HUES6 (cell line): ENCODE measurements at regions not wholly inside any gene's neighbourhood (a gene's known extent, or its start where the extent isn't known, plus 50 kb on each side); places are given as distances from the start of the nearest gene placed in this dataset.

Experiments
- H3K27ac ChIP-seq: 2 replicates; pipeline ENCODE4 v1.7.0; 2013; ENCODE audit warnings: low read depth, mild to moderate bottlenecking, low read length, inconsistent platforms
- H3K27me3 ChIP-seq: 2 replicates; pipeline ENCODE4 v1.6.1; 2013; ENCODE audit warnings: low read length; ENCODE audit not compliant: control insufficient read depth, insufficient read depth
- H3K36me3 ChIP-seq: 2 replicates; pipeline ENCODE4 v1.6.1; 2013; ENCODE audit warnings: low read length; ENCODE audit not compliant: control insufficient read depth, insufficient read depth
- H3K4me1 ChIP-seq: 2 replicates; pipeline ENCODE4 v1.6.1; 2013; ENCODE audit warnings: low read length; ENCODE audit not compliant: control insufficient read depth, insufficient read depth
- H3K4me3 ChIP-seq: 2 replicates; pipeline ENCODE4 v1.5.1; 2013; ENCODE audit warnings: low read depth, low read length
- H3K9ac ChIP-seq: one replicate; pipeline ENCODE4 v1.6.1; 2013; ENCODE audit warnings: mild to moderate bottlenecking, low read length
- H3K9me3 ChIP-seq: 2 replicates; pipeline ENCODE4 v1.6.1; 2013; ENCODE audit warnings: low read depth, low read length; ENCODE audit not compliant: control insufficient read depth, insufficient read depth

- H3K36me3 ChIP-seq, result no peaks in the 10 kb centered on the region
- no peaks in the 10 kb centered on the region for H3K9me3 ChIP-seq
- peaks cover 49% of the 10 kb centered on the region for H3K4me1 ChIP-seq
- H3K4me3 ChIP-seq, result no peak overlapping the region
- no peaks in the 10 kb centered on the region for H3K27me3 ChIP-seq
- no peak overlapping the region for H3K9ac ChIP-seq
- H3K27ac ChIP-seq, result no peak overlapping the region
Measured at GRCh38 chr2:8260213-8260612, 421.6 kb upstream of the ID2 start.

GRCh38 chr2:8263901-8264300 lies 418.0 kb upstream of the ID2 start:
- no peak overlapping the region for H3K9ac ChIP-seq
- no peaks in the 10 kb centered on the region for H3K36me3 ChIP-seq
- H3K4me3 ChIP-seq, result no peak overlapping the region
- no peaks in the 10 kb centered on the region for H3K9me3 ChIP-seq
- no peaks in the 10 kb centered on the region for H3K27me3 ChIP-seq
- H3K27ac ChIP-seq, result no peak overlapping the region
- peaks cover 17% of the 10 kb centered on the region for H3K4me1 ChIP-seq

GRCh38 chr2:8264981-8265380 lies 416.9 kb upstream of the ID2 start:
- Histone ChIP-seq H3K27ac (no peak overlapping the region), H3K27me3 (no peaks in the 10 kb centered on the region)

GRCh38 chr2:8265476-8266226 lies 416.2 kb upstream of the ID2 start:
- Histone ChIP-seq H3K4me3 (no peak overlapping the region), H3K9me3 (no peaks in the 10 kb centered on the region), H3K4me1 (peaks cover 12% of the 10 kb centered on the region; the same call in 1 of the 2 replicates), H3K9ac (no peak overlapping the region), H3K36me3 (no peaks in the 10 kb centered on the region), H3K27me3 (no peaks in the 10 kb centered on the region), H3K27ac (no peak overlapping the region)

More at GRCh38 chr2:8264981-8265380, 416.9 kb upstream of the ID2 start:
- Histone ChIP-seq H3K9me3 (no peaks in the 10 kb centered on the region), H3K36me3 (no peaks in the 10 kb centered on the region), H3K4me1 (peaks cover 12% of the 10 kb centered on the region; the same call in 1 of the 2 replicates), H3K9ac (no peak overlapping the region), H3K4me3 (no peak overlapping the region)

DNA sequence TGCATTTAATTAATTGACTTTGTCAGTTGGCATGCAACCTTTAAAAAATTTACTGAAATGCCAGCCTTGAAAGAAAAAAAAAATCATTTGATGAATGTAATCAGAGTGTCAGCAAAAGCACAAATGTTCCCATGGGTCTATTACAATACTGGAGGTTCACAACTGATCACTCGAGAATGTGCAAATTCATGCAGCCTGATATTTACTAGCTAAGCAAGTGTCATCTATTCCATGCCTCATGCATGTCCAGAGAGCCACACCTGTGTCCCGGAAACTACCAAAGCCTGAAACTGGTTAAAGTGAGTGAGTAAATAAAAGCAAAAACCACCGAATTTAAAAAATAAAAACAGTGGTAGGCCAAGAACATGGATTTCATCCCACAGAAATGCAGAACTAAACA lies 415.3 kb upstream of the ID2 start:
- H3K27ac ChIP-seq, result no peak overlapping the region
- H3K4me1 ChIP-seq, result peaks cover 12% of the 10 kb centered on the region; the same call in 1 of the 2 replicates
- H3K4me3 ChIP-seq, result no peak overlapping the region
- H3K9me3 ChIP-seq, result no peaks in the 10 kb centered on the region
- no peaks in the 10 kb centered on the region for H3K36me3 ChIP-seq
- no peak overlapping the region for H3K9ac ChIP-seq
- no peaks in the 10 kb centered on the region for H3K27me3 ChIP-seq

- no peaks in the 10 kb centered on the region for H3K27me3 ChIP-seq
- H3K27ac ChIP-seq, result no peak overlapping the region
- no peak overlapping the region for H3K4me3 ChIP-seq
- no peak overlapping the region for H3K9ac ChIP-seq
- no peaks in the 10 kb centered on the region for H3K9me3 ChIP-seq
- peaks cover 12% of the 10 kb centered on the region; the same call in 1 of the 2 replicates for H3K4me1 ChIP-seq
- H3K36me3 ChIP-seq, result no peaks in the 10 kb centered on the region
Measured at GRCh38 chr2:8267048-8267447, 414.8 kb upstream of the ID2 start.

GRCh38 chr2:8267721-8268120 lies 414.1 kb upstream of the ID2 start:
- no peak overlapping the region for H3K9ac ChIP-seq

DNA sequence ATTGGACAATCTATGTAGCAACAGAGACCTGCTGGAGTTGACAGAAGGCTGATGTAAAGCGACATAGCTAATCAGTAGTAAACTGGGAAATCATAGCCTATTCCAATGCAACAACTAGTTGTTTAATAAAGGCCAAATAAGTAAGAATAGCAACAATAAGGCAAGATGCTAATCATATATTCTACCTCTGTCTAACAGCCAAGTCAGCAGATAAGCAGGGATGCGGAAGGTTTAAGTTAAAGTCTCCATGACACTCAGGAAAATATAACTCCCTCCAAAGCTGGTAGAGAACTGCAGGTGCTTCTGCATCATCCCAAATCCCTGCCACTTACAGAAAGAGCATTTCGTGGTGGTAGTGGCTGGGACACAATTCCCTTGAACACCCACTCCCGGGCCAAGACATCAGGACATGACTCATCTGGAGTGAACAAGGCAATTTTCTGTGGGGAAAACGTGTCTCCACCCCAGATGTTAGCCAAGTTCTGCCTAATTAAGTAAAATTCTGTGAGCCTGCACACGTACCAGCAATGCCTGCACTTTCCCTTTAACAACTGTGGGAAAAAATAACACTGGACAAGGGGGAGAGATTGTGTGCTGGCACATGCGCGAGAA lies 413.6 kb upstream of the ID2 start:
- no peak overlapping the region for H3K4me3 ChIP-seq
- no peaks in the 10 kb centered on the region for H3K36me3 ChIP-seq
- H3K27ac ChIP-seq, result no peak overlapping the region
- no peak overlapping the region for H3K9ac ChIP-seq
- H3K4me1 ChIP-seq, result peaks cover 12% of the 10 kb centered on the region; the same call in 1 of the 2 replicates
- no peaks in the 10 kb centered on the region for H3K9me3 ChIP-seq
- no peaks in the 10 kb centered on the region for H3K27me3 ChIP-seq

More at GRCh38 chr2:8267721-8268120, 414.1 kb upstream of the ID2 start:
- Histone ChIP-seq H3K9me3 (no peaks in the 10 kb centered on the region), H3K4me1 (peaks cover 12% of the 10 kb centered on the region; the same call in 1 of the 2 replicates), H3K36me3 (no peaks in the 10 kb centered on the region), H3K4me3 (no peak overlapping the region), H3K27me3 (no peaks in the 10 kb centered on the region), H3K27ac (no peak overlapping the region)

- no peaks in the 10 kb centered on the region for H3K27me3 ChIP-seq
- H3K4me1 ChIP-seq, result no peaks in the 10 kb centered on the region
Measured at GRCh38 chr2:8270699-8271098, 411.2 kb upstream of the ID2 start.

GRCh38 chr2:8271461-8271860 lies 410.4 kb upstream of the ID2 start:
- Histone ChIP-seq H3K4me3 (no peak overlapping the region), H3K27me3 (no peaks in the 10 kb centered on the region), H3K9me3 (0 out of 2 replicates have a peak, but pooled peaks cover 7% of the 10 kb centered on the region), H3K27ac (no peak overlapping the region), H3K9ac (no peak overlapping the region), H3K36me3 (no peaks in the 10 kb centered on the region), H3K4me1 (no peaks in the 10 kb centered on the region)

More at GRCh38 chr2:8270699-8271098, 411.2 kb upstream of the ID2 start:
- Histone ChIP-seq H3K4me3 (no peak overlapping the region), H3K9ac (no peak overlapping the region), H3K27ac (no peak overlapping the region), H3K36me3 (no peaks in the 10 kb centered on the region), H3K9me3 (0 out of 2 replicates have a peak, but pooled peaks cover 7% of the 10 kb centered on the region)

DNA sequence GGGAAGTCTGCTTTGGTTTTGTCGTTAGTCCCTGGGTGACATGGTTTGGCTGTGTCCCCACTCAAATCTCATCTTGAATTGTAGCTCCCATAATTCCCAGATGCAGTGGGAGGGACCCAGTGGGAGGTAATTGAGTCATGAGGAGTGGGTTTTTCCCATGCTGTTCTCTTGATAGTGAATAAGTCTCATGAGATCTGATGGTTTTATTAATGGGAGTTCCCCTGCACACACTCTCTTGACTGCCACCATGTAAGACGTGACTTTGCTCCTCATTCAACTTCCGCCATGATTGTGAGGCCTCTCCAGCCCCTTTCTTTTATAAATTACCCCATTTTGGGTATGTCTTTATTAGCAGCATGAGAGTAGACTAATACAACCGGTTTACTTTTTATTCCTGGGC lies 405.8 kb upstream of the ID2 start:
- H3K9ac ChIP-seq, result no peak overlapping the region
- peaks cover 2% of the 10 kb centered on the region; the same call in 1 of the 2 replicates for H3K27me3 ChIP-seq
- H3K27ac ChIP-seq, result no peak overlapping the region
- no peak overlapping the region for H3K4me3 ChIP-seq
- H3K4me1 ChIP-seq, result no peaks in the 10 kb centered on the region
- H3K9me3 ChIP-seq, result 0 out of 2 replicates have a peak, but pooled peaks cover 7% of the 10 kb centered on the region
- H3K36me3 ChIP-seq, result no peaks in the 10 kb centered on the region
